Retinal pigment epithelial cell (primary cell): ENCODE measurements at regions not wholly inside any gene's neighbourhood (a gene's known extent, or its start where the extent isn't known, plus 50 kb on each side); places are given as distances from the start of the nearest gene placed in this dataset.

Source experiments
- DNase-seq: peaks from one replicate; pipeline ENCODE4 v3.0.0-alpha.2; 2010; ENCODE audit warnings: low read depth
- H3K4me3 ChIP-seq: 2 replicates; pipeline ENCODE4 v1.5.1; 2011; ENCODE audit warnings: mild to moderate bottlenecking, low read length, control low read depth, moderate library complexity
- CTCF ChIP-seq: conservative IDR thresholded peaks from 2 replicates; pipeline ENCODE4 v1.5.1; 2011; ENCODE audit warnings: low read depth, low read length, control low read depth, inconsistent platforms

GRCh38 chr6:130314271-130314670 is 51.5 kb upstream of the TMEM200A start:
- DNase-seq, result no peak
- no peak overlapping the region for H3K4me3 ChIP-seq
- TF ChIP-seq CTCF, result no peak

GRCh38 chr6:130313206-130313605 is 52.6 kb upstream of the TMEM200A start:
- no peak for DNase-seq
- TF ChIP-seq CTCF, result no peak
- H3K4me3 ChIP-seq, result no peak overlapping the region

GRCh38 chr6:130309028-130309427 is 56.8 kb upstream of the TMEM200A start:
- no peak overlapping the region for H3K4me3 ChIP-seq
- TF ChIP-seq CTCF, result no peak
- no peak for DNase-seq

GRCh38 chr6:130307752-130308361 is 58.0 kb upstream of the TMEM200A start:
- DNase-seq, result peak; percentile 7

GRCh38 chr6:130306377-130306776 is 59.4 kb upstream of the TMEM200A start:
- no peak for TF ChIP-seq CTCF

More at GRCh38 chr6:130307752-130308361, 58.0 kb upstream of the TMEM200A start:
- TF ChIP-seq CTCF, result no peak
- no peak overlapping the region for H3K4me3 ChIP-seq

GRCh38 chr6:130303431-130303830 is 62.4 kb upstream of the TMEM200A start:
- TF ChIP-seq CTCF, result no peak
- no peak overlapping the region for H3K4me3 ChIP-seq
- DNase-seq, result no peak

More at GRCh38 chr6:130306377-130306776, 59.4 kb upstream of the TMEM200A start:
- no peak overlapping the region for H3K4me3 ChIP-seq
- no peak for DNase-seq

GRCh38 chr6:130298258-130298657 is 67.6 kb upstream of the TMEM200A start:
- no peak for DNase-seq
- no peak overlapping the region for H3K4me3 ChIP-seq

More at GRCh38 chr6:130298258-130298657, 67.6 kb upstream of the TMEM200A start:
- no peak for TF ChIP-seq CTCF
